H9 (cell line): ENCODE measurements at regions not wholly inside any gene's neighbourhood (a gene's known extent, or its start where the extent isn't known, plus 50 kb on each side); places are given as distances from the start of the nearest gene placed in this dataset.

ENCODE experiments used
- DNase-seq: peaks from one replicate; pipeline ENCODE4 v3.0.0-alpha.2; 2017
- H2AFZ ChIP-seq: one replicate; pipeline ENCODE4 v1.6.1; 2013; ENCODE audit warnings: mild to moderate bottlenecking, low read length, control low read depth, moderate library complexity
- H2AK5ac ChIP-seq: 2 replicates; pipeline ENCODE4 v1.6.1; 2013; ENCODE audit warnings: low read length, control low read depth, mixed read lengths; ENCODE audit not compliant: insufficient read length
- H2BK120ac ChIP-seq: one replicate; pipeline ENCODE4 v1.6.1; 2013; ENCODE audit warnings: low read depth, mild to moderate bottlenecking, low read length, control low read depth, inconsistent platforms; ENCODE audit not compliant: poor library complexity, severe bottlenecking
- H2BK12ac ChIP-seq: 2 replicates; pipeline ENCODE4 v1.6.1; 2013; ENCODE audit warnings: low read length, control low read depth, mixed read lengths, low read depth; ENCODE audit not compliant: insufficient read length
- H2BK15ac ChIP-seq: 2 replicates; pipeline ENCODE4 v1.6.1; 2013; ENCODE audit warnings: low read depth, low read length, control low read depth
- H2BK20ac ChIP-seq: one replicate; pipeline ENCODE4 v1.6.1; 2013; ENCODE audit warnings: low read depth, mild to moderate bottlenecking, low read length, control low read depth, inconsistent platforms; ENCODE audit not compliant: poor library complexity, severe bottlenecking
- H2BK5ac ChIP-seq: 2 replicates; pipeline ENCODE4 v1.6.1; 2013; ENCODE audit warnings: low read length, control low read depth, mixed read lengths; ENCODE audit not compliant: insufficient read length
- H3K14ac ChIP-seq: 2 replicates; pipeline ENCODE4 v1.6.1; 2013; ENCODE audit warnings: low read length, control low read depth; ENCODE audit not compliant: insufficient read depth
- H3K18ac ChIP-seq: 2 replicates; pipeline ENCODE4 v1.6.1; 2013; ENCODE audit warnings: low read depth, mild to moderate bottlenecking, mixed read lengths, low read length, control low read depth; ENCODE audit not compliant: insufficient read length
- H3K23ac ChIP-seq: 2 replicates; pipeline ENCODE4 v1.6.1; 2013; ENCODE audit warnings: low read length, control low read depth, mixed read lengths, low read depth; ENCODE audit not compliant: insufficient read length
- H3K23me2 ChIP-seq: 2 replicates; pipeline ENCODE4 v1.6.1; 2013; ENCODE audit warnings: low read depth, mild to moderate bottlenecking, mixed read lengths, low read length, control low read depth; ENCODE audit not compliant: insufficient read length, poor library complexity, severe bottlenecking
- H3K27ac ChIP-seq: 2 replicates; pipeline ENCODE4 v1.5.1; 2013; ENCODE audit warnings: low read length, control low read depth, mixed read lengths, low read depth; ENCODE audit not compliant: insufficient read length
- H3K27me3 ChIP-seq: 2 replicates; pipeline ENCODE4 v1.6.1; 2013; ENCODE audit warnings: low read length, control low read depth, inconsistent platforms; ENCODE audit not compliant: insufficient read depth
- H3K4ac ChIP-seq: 2 replicates; pipeline ENCODE4 v1.6.1; 2013; ENCODE audit warnings: low read depth, mild to moderate bottlenecking, control low read depth, inconsistent platforms, low read length, moderate library complexity
- H3K4me1 ChIP-seq: 2 replicates; pipeline ENCODE4 v1.6.1; 2013; ENCODE audit warnings: low read length, control low read depth, inconsistent platforms; ENCODE audit not compliant: insufficient read depth
- H3K4me2 ChIP-seq: 2 replicates; pipeline ENCODE4 v1.6.1; 2013; ENCODE audit warnings: low read length, control low read depth, mixed read lengths; ENCODE audit not compliant: insufficient read length, insufficient read depth
- H3K56ac ChIP-seq: 2 replicates; pipeline ENCODE4 v1.6.1; 2013; ENCODE audit warnings: low read depth, mild to moderate bottlenecking, mixed read lengths, low read length, control low read depth; ENCODE audit not compliant: insufficient read length
- H3K79me1 ChIP-seq: 2 replicates; pipeline ENCODE4 v1.6.1; 2013; ENCODE audit warnings: low read depth, mild to moderate bottlenecking, moderate library complexity, low read length, control low read depth, inconsistent platforms; ENCODE audit not compliant: insufficient read depth, poor library complexity, severe bottlenecking
- H3K79me2 ChIP-seq: 2 replicates; pipeline ENCODE4 v1.6.1; 2013; ENCODE audit warnings: low read length, control low read depth, inconsistent platforms; ENCODE audit not compliant: insufficient read depth
- H3K9ac ChIP-seq: 2 replicates; pipeline ENCODE4 v1.6.1; 2013; ENCODE audit warnings: low read length, control low read depth, mixed read lengths; ENCODE audit not compliant: insufficient read length; ENCODE audit errors: extremely low read depth
- H3K9me3 ChIP-seq: one replicate; pipeline ENCODE4 v1.6.1; 2013; ENCODE audit warnings: low read depth, low read length, inconsistent platforms; ENCODE audit not compliant: control insufficient read depth
- H3T11ph ChIP-seq: one replicate; pipeline ENCODE4 v1.6.1; 2013; ENCODE audit warnings: mild to moderate bottlenecking, low read length, control low read depth, inconsistent platforms
- H4K20me1 ChIP-seq: one replicate; pipeline ENCODE4 v1.6.1; 2013; ENCODE audit not compliant: control insufficient read depth, insufficient read length, insufficient read depth
- H4K5ac ChIP-seq: 2 replicates; pipeline ENCODE4 v1.6.1; 2013; ENCODE audit warnings: low read depth, mild to moderate bottlenecking, mixed read lengths, low read length, control low read depth; ENCODE audit not compliant: insufficient read length
- H4K8ac ChIP-seq: replicated peaks from 2 replicates; pipeline ENCODE4 v1.6.1; 2013; ENCODE audit warnings: low read length, control low read depth, mixed read lengths, low read depth; ENCODE audit not compliant: insufficient read length
- H4K91ac ChIP-seq: 2 replicates; pipeline ENCODE4 v1.6.1; 2013; ENCODE audit warnings: low read depth, mild to moderate bottlenecking, moderate library complexity, mixed read lengths, low read length, control low read depth; ENCODE audit not compliant: insufficient read length
- H3K27ac Mint-ChIP-seq, 3 experiments: 2 replicates in 2 of 3; 3 replicates in 1 of 3; pipeline ENCODE4 v1.8.0; 2020 to 2021; ENCODE audit warnings: mixed read lengths in 3 of 3, mild to moderate bottlenecking in 1 of 3, moderate library complexity in 1 of 3
- H3K27me3 Mint-ChIP-seq: 2 replicates; pipeline ENCODE4 v1.8.0; 2021; ENCODE audit warnings: low read depth, mild to moderate bottlenecking, moderate library complexity, mixed read lengths
- H3K36me3 Mint-ChIP-seq, 3 experiments: 2 replicates in 2 of 3; 3 replicates in 1 of 3; pipeline ENCODE4 v1.8.0; 2020 to 2021; ENCODE audit warnings: low read depth in 3 of 3, mixed read lengths in 3 of 3; ENCODE audit not compliant: insufficient read depth in 1 of 3
- H3K4me1 Mint-ChIP-seq, 2 experiments: 2 replicates each; pipeline ENCODE4 v1.8.0; 2020; ENCODE audit warnings: mixed read lengths in 2 of 2
- H3K4me3 Mint-ChIP-seq, 2 experiments: 2 replicates in 1 of 2; 3 replicates in 1 of 2; pipeline ENCODE4 v1.8.0; 2020 to 2021; ENCODE audit warnings: mild to moderate bottlenecking in 2 of 2, mixed read lengths in 2 of 2, moderate library complexity in 1 of 2
- H3K9me3 Mint-ChIP-seq, 2 experiments: 2 replicates in 1 of 2; 3 replicates in 1 of 2; pipeline ENCODE4 v1.8.0; 2020; ENCODE audit warnings: mild to moderate bottlenecking in 2 of 2, mixed read lengths in 2 of 2, moderate library complexity in 1 of 2
- CTCF ChIP-seq: fragments of 200-600 bp; sonication (generic); conservative IDR thresholded peaks from 3 replicates; pipeline ENCODE4 v1.8.0; 2021; ENCODE audit warnings: antibody characterized with exemption, mild to moderate bottlenecking
- WGBS: extraction: QIAGEN DNeasy Blood & Tissue Kit; methylation state at CpG from one replicate; pipeline ENCODE4 v1.1.7; 2013; ENCODE audit warnings: missing lambda C conversion rate, low lambda C conversion rate, mixed read lengths; ENCODE audit not compliant: insufficient read length; ENCODE audit errors: extremely low coverage; 5-methylcytosine and 5-hydroxymethylcytosine counted together

DNA sequence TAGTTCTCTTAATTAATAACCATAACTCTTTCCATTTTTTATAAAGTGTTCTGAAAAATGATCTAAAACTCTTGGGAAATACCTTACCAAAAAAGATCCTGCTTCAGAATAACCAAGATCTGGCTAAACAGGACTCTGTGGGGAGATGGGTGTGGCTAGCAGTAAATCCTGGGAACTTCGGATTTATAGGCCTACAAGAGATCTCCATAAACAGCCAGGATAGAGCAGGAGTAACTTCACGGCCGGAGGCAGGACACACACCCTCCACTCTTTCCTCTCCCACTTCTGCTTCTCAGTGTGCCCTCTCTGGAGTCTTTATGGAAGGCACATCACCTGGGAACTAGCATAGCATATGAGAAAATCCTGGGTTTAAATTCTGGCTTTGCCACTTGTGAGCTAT lies 309.4 kb upstream of the SOX2 start:
- Histone ChIP-seq H2BK5ac (no peak overlapping the region), H4K91ac (no peak overlapping the region), H2BK15ac (no peak overlapping the region), H2AFZ (no peak overlapping the region), H3K9me3 (no peaks in the 10 kb centered on the region), H4K8ac (no peak overlapping the region), H3K4me1 (no peaks in the 10 kb centered on the region), H2BK12ac (no peak overlapping the region), H3K23me2 (no peaks in the 10 kb centered on the region), H3K27me3 (no peaks in the 10 kb centered on the region), H3K4me2 (no peak overlapping the region), H4K5ac (no peak overlapping the region), H4K20me1 (no peaks in the 10 kb centered on the region), H3K27ac (no peak overlapping the region), H3K79me2 (no peaks in the 10 kb centered on the region), H3K56ac (no peak overlapping the region), H3K23ac (no peak overlapping the region), H3K9ac (no peak overlapping the region), H3T11ph (no peak overlapping the region), H2BK120ac (no peak overlapping the region), H2BK20ac (no peak overlapping the region), H3K14ac (no peak overlapping the region), H2AK5ac (no peak overlapping the region), H3K79me1 (no peaks in the 10 kb centered on the region), H3K4ac (no peak overlapping the region), H3K18ac (no peak overlapping the region)
- TF ChIP-seq CTCF: no peak
- Mint-ChIP-seq H3K36me3 (no peaks in the 10 kb centered on the region), H3K4me1 (no peaks in the 10 kb centered on the region), H3K4me3 (no peak overlapping the region), H3K27me3 (no peaks in the 10 kb centered on the region), H3K9me3 (no peaks in the 10 kb centered on the region), H3K27ac (no peak overlapping the region)
- no peak for DNase-seq
- no CpG with 5 or more reads among the region's 3 CpGs for WGBS
